Tongue (tissue), 1 donor: ENCODE measurements at regions not wholly inside any gene's neighbourhood (a gene's known extent, or its start where the extent isn't known, plus 50 kb on each side); places are given as distances from the start of the nearest gene placed in this dataset.
"Not testable (repeated sequence)": the region's sequence is repeated elsewhere in the genome, so short reads cannot be mapped to it uniquely, and the experiment has no call there.

Experiments used
- DNase-seq: peaks from one replicate; pipeline ENCODE4 v3.0.0-alpha.2; 2015

DNA sequence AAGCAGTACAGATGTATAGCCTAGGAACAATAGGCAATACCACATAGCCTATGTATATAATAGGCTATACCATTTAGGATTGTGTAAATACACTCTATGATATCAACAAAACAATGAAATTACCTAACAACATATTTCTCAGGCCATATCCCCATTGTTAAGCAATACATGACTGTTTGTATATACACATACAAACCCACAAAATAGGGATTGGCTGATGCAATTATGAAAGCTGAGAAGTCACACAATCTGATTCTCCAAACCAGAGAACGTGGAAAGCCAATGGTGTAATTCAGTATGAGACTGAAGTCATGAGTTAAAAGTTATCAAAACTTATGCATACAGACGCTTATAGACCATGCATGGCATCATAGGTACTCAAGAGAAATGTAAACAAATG lies 700.1 kb upstream of the RAG2 start:
- DNase-seq = no peak

DNA sequence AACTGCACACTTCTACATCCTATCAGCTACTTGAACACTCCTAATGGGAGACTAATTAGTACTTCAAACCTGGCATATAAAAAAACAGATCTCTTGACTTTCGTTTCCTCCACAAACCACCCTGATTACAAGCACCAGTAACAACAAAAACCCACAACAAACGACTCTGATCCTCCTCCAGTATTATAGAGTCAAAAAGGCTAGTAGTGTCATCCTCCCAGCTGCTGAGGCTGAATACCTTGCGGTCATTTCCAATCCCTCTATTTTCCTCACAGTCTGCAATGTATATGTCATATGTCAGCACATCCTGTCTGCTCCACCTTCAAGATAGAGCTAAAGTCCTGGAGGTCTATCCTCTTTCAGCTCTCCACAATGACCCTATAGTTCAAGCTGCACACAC lies 688.9 kb upstream of the RAG2 start:
- DNase-seq = no peak

DNA sequence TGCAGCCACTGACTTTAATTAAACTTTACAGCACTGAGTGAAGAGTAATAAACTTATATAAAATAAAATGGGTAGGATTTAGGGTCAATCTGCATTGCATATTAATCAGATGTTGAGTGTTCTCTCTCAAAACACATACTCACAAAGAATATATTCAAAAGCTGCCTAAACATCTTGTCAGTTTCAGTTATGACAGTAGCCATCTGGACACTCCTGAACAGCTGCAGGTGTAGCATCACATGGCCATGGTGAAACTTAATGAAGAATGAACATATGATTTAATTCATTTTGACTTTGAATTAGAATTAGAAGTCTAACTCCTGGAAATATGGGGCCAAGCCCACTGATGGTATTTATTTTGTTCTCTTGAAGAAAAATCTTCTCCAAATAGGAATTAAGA lies 684.3 kb upstream of the RAG2 start:
- DNase-seq = peak; percentile 16

DNA sequence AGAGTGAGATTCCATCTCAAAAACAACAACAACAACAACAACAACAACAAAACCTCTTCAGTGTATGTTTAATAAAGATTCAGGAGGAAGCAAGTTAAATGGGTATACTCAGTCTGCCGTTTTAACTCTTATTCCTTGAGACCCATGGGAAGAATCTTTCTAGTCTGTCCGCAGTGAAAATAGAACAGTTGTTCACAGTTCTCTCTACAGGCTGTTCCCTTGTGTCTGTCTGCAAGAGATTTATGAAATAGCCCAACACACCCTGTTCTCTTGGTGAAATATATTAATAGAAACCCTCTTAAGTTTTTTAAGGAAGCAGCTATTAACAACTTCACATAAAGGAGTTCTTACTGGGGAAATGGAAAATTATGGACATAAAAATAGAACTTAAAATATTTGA lies 682.2 kb upstream of the RAG2 start:
- DNase-seq = peak; percentile 66

DNA sequence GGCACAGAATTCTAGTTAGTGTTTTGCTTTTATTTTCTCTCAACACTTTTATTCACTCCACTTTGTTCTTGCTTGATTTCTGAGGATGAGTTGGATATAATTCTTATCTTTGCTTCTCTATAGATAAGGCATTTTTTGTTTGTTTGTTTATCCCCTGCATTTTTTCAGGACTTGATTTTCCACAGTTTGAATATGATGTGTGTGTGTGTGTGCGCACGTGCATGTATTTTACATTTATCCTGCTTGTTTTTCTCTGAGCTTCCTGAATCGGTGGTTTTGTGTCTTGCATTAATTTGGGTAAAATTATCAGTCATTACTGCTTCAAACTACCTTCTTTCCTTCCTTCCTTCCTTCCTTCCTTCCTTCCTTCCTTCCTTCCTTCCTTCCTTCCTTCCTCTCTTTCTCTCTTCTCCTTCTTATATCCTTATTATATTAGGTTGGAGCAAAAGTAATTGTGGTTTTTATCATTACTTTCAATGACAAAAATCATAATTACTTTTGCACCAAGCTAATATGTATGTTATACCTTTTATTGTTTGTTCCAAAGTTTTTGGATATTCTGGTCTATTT lies 679.9 kb upstream of the RAG2 start:
- DNase-seq = no peak

DNA sequence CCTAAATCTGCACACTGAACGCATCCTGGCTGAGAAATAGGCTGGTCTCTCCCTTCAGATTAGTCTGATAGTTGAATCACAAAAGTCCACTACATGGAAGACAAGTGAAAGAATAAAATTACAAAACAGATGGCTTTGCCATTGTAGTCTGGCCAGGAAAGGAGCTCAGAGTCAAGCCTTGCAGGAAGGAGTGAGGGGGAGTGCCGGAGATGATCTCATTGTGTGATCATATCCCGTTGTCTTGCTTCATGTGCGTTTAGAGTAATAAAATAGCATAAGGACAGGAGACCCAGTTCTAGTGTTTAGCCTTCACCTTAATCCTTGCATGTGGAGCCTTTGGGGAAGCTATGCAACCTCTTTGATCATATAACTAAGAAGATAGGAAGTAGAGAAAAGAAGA lies 666.7 kb upstream of the RAG2 start:
- no peak for DNase-seq

DNA sequence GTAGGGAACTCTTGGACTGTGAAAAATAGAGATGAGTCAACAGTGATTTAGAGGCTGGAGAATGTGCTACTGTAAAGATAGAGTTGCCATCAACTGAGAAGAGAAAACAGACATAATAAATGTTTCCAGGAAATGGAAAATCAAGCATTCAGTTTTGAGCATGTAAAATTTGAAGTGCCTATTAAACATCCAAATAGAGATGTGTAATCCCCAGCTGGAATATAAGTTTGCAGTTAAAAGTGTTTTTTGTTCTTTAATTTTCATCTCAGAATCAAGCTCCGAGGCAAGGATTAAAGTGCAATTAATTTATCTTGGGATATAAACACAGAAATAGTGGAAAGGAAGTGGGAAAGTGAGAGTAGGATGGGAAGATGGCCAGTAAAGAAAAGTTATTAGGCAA lies 666.0 kb upstream of the RAG2 start:
- DNase-seq = no peak

DNA sequence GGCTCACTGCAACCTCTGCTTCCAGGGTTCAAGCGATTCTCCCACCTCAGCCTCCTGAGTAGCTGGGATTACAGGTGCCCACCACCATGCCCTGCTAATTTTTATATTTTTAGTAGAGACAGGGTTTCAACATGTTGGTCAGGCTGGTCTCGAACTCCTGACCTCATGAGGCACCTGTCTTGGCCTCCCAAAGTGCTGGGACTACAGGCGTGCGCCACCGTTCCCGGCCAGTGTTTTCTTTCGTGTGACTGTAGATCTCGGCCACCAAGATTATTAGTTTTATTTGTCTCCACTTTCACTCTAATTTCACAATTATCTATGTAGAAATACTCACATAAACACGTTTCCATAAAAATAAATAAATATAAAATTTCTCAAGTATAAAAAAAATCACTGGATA lies 665.4 kb upstream of the RAG2 start:
- DNase-seq = not testable (repeated sequence)

DNA sequence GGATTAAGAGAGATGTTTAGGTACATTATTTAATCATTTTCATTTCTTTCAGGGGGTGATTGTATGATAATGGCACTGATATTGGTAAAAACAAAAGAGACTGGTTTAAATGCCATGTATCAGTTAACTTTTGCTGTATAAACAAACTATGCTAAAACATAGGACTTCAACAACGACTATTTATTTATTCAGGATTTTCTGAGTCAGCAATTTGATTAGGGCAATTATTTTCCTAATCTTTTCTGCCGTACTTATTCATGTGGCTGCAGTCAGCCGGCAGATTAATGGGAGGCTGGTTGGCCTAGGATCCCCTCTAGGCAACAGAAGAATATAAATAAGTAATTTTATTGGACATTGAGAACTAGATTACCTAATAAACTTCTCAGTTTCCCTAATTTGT lies 661.7 kb upstream of the RAG2 start:
- no peak for DNase-seq

DNA sequence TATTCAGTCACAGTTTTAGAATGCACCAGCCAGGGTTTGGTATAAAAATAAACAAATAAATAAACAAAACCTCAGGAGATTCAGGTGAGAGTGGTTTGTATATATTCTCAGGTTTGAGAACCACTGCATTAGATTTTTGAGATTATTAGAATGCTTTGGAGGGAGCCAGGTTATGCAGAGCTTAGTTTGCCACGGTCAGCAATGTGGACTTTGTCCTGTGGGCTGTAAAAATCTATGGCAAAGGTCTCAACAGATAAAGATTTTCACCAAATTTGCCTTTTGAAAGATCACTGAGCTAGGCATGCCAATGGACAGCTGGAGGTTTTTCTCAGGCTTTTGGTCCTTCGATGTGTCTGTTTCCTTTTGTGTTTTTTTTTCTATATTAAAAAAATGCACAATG lies 650.1 kb upstream of the RAG2 start:
- no peak for DNase-seq

DNA sequence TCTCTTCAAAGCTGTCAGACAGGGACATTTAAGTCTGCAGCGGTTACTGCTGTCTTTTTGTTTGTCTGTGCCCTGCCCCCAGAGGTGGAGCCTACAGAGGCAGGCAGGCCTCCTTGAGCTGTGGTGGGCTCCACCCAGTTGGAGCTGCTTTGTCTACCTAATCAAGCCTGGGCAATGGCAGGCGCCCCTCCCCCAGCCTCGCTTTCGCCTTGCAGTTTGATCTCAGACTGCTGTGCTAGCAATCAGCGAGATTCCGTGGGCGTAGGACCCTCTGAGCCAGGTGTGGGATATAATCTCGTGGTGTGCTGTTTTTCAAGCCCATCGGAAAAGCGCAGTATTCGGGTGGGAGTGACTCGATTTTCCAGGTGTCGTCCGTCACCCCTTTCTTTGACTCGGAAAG lies 648.1 kb upstream of the RAG2 start:
- not testable (repeated sequence) for DNase-seq

DNA sequence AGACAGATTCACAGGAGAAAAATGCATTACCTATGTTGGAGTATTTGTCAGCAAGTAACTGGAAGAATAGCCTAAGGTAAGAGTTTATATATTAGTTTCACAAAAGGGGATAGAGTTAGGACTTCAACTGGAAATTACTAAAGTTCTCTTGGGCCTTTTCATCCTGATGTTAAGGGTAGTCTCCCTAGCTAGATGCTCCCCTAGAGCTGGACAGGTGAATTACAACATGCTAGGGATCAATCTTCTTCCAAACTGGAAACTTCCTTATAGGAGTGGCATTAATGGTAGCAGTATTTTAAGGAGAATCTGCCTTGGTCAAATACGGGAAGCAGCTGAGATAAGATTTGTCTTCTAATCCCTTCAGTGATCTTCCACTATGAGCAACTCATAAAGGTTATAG lies 632.8 kb upstream of the RAG2 start:
- DNase-seq = no peak

DNA sequence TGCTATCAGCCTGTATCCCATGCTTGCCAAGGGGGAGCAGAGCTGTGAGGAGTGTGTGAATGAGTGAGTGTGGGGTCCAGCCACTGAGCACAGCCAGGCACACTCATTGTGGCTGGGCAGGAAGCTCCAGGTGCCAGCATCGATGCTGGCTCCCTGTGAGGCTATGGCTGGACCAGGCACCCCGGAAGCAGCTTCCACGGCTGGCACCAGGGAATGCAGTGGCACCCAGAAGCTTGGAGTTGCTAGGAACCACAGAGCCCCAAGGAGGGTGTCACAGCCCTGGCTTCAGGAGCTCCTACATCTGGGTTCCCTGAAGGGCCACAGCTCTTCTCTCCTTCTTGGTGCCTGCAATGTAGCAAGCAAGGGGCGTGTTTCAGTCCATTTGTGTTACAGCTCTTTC lies 625.9 kb upstream of the RAG2 start:
- DNase-seq = no peak

DNA sequence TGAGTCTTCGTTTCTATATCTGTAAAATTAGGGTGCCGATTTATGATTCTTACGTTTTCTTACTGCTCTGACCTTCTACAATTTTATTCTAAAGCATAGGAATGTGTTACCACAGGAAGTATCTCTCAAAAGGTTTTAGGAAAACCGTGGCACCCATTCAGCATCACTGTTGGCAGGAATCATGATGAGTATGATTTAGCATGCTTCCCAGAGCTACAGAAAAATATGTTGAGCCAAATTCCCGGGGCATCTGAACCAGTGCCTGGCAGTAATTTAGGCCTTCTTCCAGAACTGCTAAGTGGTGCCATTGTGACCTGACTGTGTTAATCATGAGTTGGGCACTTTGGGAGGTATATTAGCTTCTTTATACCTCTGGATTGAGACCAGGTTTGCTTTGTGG lies 605.0 kb upstream of the RAG2 start:
- no peak for DNase-seq

DNA sequence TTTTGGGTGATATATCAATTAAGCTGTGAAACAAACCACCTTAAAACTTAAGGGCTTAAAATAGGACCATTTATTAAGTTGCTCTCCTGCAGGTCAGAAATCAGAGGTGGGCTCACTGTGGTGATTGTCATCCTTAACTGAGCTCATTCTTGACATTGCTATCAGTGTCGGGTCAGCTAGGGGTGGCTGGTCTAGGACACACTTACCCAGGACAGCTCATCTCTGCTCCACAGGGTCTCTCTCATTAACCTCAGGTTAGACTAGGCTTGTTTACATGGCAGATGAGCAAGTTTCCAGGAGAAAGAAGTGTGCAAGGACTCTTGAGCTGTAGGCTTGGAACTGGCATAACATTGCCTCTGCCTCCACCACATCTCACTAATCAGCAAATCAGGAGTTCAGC lies 601.0 kb upstream of the RAG2 start:
- no peak for DNase-seq

DNA sequence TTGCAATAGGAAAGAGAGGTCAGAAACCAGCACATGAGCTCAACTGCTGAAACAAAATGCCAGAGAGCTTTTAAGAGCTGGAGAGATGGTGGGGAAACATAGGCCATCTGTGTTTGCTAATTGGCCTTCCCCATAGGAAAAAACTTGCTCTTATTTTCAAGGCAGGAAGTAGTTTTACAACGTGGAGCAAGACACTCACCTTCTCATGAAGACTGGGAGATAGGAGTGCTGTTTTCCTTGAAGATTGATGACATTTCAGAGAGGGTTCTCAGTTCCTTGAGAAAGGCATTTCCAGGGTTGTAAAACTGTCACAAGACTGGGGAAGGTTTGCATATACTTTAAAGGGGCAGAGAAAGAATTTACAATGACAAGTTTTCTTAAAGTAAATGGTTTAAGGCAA lies 586.3 kb upstream of the RAG2 start:
- DNase-seq = no peak

DNA sequence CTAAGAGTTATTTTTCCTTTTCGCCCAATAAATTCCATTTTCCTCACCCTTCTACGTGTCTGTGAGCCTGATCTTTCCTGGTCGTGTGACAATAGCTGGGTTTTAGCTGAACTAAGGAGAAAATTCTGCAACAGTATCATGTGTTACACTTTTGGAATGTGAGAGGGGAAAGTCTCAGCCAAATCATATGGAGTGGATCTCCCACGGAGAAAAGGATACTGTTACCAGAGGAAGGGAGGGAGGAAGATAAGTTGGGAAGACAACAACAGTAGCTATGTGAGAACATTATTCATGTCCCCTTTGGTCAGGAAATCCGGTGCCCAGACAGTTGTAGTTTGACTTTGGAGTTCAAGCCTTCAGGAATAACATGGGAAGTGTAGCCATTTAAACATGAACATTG lies 584.0 kb upstream of the RAG2 start:
- peak; percentile 3 for DNase-seq

DNA sequence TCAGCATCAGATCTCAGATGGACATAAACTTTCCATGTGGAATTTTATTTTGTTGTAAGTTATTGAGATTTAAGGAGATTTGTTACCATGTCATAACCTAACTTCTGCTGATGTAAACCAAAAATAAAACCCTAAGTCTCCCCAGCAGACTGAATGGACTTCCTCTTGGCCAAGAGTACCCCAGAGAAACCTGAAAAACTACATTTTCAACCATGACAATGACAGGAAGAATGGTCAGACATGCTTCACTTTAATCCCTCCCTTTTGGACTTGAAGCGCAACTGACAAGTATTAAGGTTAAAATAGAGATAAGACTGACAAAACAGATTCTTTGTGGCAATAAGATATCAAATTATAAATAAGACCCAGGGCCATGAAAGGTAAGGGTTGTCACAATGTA lies 579.7 kb upstream of the RAG2 start:
- no peak for DNase-seq

DNA sequence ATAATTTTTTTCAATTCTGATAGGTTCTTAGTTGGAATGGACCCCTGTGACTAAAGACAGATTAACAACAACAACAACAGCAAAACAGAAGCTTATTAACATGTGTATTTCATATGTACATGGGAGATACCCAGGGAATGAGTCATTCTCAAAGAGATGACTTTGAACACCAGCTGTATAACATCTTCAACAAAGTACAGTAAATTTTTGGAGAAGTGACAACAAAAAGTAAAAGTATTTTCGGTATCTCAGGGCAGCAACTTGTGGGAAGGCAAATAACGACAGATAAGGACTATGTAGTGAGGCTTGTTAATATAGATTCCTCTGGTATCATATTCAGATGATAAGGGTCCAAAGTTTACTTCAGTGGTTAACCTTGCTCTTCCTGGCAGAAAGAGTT lies 573.4 kb upstream of the RAG2 start:
- DNase-seq = no peak

DNA sequence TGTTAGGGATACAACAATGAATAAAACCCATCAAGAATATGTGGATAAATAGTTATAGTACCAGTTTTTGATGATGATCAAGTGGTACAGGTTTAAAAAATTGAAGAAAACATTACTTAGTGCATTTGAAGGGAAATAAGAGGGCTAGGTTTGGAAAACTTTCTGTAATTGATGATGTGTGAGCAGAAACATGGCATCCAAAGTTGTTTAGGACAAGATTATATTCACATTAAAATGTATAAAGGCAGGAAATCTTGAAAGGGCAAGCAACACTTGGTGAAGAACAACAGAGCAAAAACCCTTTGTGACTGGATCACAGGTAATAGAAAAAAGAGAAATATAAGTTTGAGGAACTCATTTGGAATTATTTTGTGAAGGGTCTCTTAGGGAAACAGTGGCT lies 572.3 kb upstream of the RAG2 start:
- DNase-seq = no peak

DNA sequence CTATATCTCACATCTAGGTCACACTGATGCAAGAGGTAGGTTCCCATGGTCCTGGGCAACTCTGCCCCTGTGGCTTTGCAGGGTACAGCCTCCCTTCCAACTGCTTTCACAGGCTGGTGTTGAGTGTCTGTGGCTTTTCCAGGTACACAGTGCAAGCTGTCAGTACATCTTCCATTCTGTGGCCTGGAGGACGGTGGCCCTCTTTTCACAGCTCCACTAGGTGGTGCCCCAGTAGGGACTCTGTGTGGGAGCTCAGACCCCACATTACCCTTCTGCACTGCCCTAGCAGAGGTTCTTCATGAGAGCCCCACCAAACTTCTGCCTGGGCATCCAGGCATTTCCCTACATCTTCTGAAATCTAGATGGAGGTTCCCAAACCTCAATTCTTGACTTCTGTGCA lies 547.4 kb upstream of the RAG2 start:
- DNase-seq = not testable (repeated sequence)

DNA sequence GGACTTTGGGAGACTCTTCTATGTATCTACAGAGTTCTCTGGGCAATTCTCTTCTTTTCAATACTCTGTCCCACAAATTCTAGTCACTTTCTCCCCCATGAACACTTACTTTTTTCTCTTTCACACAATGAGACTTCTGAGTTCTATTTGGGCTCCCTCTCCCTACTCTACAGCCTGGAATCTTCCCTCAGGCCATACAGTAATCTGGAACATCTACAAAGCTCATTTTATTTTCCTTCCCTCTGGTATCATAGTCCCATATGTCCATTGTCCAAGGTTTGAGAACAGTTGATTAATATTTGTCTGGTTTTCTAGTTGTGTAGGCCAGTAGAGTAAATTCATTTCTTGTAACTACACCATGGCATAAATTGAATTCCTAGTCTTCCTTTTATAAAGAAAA lies 544.6 kb upstream of the RAG2 start:
- no peak for DNase-seq

DNA sequence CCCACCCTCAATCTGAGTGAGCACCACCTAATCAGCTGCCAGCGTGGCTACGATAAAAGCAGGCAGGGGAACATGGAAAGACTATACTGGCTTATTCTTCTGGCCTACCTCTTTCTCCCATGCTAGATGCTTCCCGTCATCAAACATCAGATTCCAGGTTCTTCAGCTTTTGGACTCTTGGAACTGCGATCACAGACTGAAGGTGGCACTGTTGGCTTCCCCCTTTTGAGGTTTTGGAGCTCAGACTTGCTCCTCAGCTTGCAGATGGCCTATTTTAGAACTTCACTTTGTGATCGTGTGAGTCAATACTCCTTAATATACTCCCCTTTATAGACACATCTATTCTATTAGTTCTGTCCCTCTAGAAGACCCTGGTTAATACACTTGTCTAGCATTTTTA lies 543.7 kb upstream of the RAG2 start:
- DNase-seq = peak; percentile 6

DNA sequence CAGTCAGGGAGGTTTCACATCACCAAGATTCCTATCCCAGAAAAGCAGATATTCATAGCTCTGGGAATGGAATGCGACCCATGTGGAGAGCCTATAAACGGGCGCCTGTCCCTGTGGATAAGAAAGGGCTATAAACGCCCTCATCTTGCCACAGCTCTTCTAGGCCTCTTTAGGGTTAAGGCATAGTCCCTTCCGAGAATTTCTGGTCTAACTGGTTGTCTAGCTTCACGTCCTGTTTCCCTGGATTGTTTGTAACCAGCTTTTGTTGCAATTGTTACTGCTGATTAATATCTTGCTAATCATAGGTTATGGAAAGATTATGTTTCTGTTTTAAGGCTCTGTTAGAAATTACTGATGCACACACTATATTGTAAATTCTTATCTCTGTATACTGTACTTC lies 537.6 kb upstream of the RAG2 start:
- DNase-seq = not testable (repeated sequence)

DNA sequence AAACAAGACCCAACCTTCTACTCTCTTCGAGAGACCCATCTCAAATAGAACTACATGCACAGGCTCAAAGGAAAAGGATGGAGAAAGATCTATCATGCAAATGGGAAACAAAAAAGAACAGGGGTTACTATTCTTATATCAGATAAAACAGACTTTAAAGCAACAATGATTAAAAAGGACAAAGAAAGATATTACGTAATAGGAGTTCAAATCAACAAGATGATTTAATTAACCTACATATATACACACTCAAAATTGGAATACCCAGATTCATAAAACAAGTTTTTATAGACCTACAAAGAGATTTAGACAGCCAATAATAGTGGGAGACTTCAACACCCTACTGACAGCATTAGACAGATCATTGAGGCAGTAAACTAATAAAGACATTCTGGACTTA lies 536.6 kb upstream of the RAG2 start:
- DNase-seq = no peak

DNA sequence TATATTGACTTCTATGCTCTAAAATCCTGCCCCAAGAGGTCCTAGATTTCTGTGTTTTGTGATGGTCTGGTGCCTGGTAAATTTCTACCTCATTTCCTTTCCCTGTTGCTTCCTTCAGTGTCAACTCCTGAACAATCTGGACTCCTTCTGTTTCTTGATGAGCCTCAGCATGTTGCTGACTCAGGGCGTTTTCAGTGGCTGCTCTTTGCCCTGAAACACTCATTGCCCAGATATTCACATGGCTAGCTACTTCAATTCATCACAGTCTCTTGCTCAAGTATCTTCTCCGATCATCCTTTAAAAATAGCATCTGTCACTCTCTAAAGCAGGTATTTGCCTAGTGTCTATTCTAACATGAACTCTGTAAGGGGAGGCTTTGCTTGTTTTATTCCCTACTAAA lies 526.3 kb upstream of the RAG2 start:
- DNase-seq = no peak
